HEK293 (cell line): ENCODE measurements at regions not wholly inside any gene's neighbourhood (a gene's known extent, or its start where the extent isn't known, plus 50 kb on each side); places are given as distances from the start of the nearest gene placed in this dataset.

ENCODE experiments used
- CTCF ChIP-seq: fragments of 450-650 bp; formaldehyde crosslinking; IDR thresholded peaks from 2 replicates; pipeline ENCODE4 v1.5.1; 2016; ENCODE audit warnings: missing biosample characterization, missing genetic modification characterization
- PRDM1 ChIP-seq: fragments of 450-650 bp; formaldehyde crosslinking; IDR thresholded peaks from 2 replicates; pipeline ENCODE4; 2016; ENCODE audit warnings: missing biosample characterization, missing genetic modification characterization
- SETDB1 ChIP-seq: IDR thresholded peaks from one replicate; pipeline ENCODE4 v1.6.1; 2017; ENCODE audit warnings: mild to moderate bottlenecking, low read length, moderate library complexity, mixed read lengths; ENCODE audit not compliant: insufficient read length
- ZBTB44 ChIP-seq: fragments of 450-650 bp; IDR thresholded peaks from 2 replicates; pipeline ENCODE4 v1.5.1; 2018; ENCODE audit warnings: missing biosample characterization, mild to moderate bottlenecking, missing genetic modification characterization
- ZNF138 ChIP-seq: fragments of 450-650 bp; formaldehyde crosslinking; IDR thresholded peaks from 2 replicates; pipeline ENCODE4 v1.5.1; 2016; ENCODE audit warnings: missing biosample characterization, missing genetic modification characterization, borderline replicate concordance
- ZNF391 ChIP-seq: fragments of 450-650 bp; formaldehyde crosslinking; IDR thresholded peaks from 2 replicates; pipeline ENCODE4 v1.5.1; 2016; ENCODE audit warnings: low read depth, missing biosample characterization, missing genetic modification characterization, borderline replicate concordance
- ZNF473 ChIP-seq: fragments of 450-650 bp; formaldehyde crosslinking; IDR thresholded peaks from 2 replicates; pipeline ENCODE4 v1.5.1; 2017; ENCODE audit warnings: missing biosample characterization, missing genetic modification characterization
- ZNF707 ChIP-seq: fragments of 450-650 bp; formaldehyde crosslinking; IDR thresholded peaks from 2 replicates; pipeline ENCODE4 v1.5.1; 2016; ENCODE audit warnings: missing biosample characterization, missing genetic modification characterization
- ZNF768 ChIP-seq: fragments of 450-650 bp; formaldehyde crosslinking; IDR thresholded peaks from 2 replicates; pipeline ENCODE4 v1.5.1; 2018; ENCODE audit warnings: missing biosample characterization, mild to moderate bottlenecking, missing genetic modification characterization

DNA sequence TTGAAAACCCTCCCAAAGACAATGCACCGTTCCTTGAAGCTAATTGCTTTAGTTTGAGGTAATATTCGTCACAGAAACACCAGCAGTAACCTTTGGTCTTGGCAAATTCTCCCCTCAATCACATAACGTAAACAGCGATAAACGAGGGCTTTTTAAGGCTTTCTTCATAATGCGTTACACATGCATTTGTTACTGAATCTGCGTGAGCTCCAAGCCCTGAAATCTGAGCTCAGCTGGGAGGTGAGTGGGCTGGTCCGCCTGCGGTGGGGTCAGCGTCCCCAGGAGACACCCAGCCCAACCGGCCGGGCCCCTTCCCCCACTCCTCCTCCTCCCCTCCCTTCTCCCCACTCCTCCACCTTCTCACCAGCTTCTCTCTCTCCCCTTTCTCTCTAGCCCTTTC lies 91.1 kb downstream of the BARX1 start:
- TF ChIP-seq ZBTB44 (tag by site-specific recombination) (no peak), ZNF138 (no peak), ZNF473 (tag by site-specific recombination) (no peak), CTCF (no peak), ZNF768 (no peak), ZNF391 (tag by site-specific recombination) (no peak), SETDB1 (no peak), ZNF707 (no peak), PRDM1 (tag by site-specific recombination) (no peak)
